IPS-18a (cell line): ENCODE measurements at regions not wholly inside any gene's neighbourhood (a gene's known extent, or its start where the extent isn't known, plus 50 kb on each side); places are given as distances from the start of the nearest gene placed in this dataset.

Experiments used
- H3K27ac ChIP-seq: one replicate; pipeline ENCODE4 v1.5.1; 2013; ENCODE audit warnings: low read length
- H3K27me3 ChIP-seq: one replicate; pipeline ENCODE4 v1.6.1; 2013; ENCODE audit warnings: mild to moderate bottlenecking, low read length; ENCODE audit not compliant: control insufficient read depth, insufficient read depth
- H3K36me3 ChIP-seq: one replicate; pipeline ENCODE4 v1.6.1; 2013; ENCODE audit warnings: low read depth, low read length; ENCODE audit not compliant: control insufficient read depth
- H3K4me1 ChIP-seq: one replicate; pipeline ENCODE4 v1.6.1; 2013; ENCODE audit warnings: low read depth, low read length; ENCODE audit not compliant: control insufficient read depth
- H3K4me3 ChIP-seq: one replicate; pipeline ENCODE4 v1.5.1; 2013; ENCODE audit warnings: low read length
- H3K9ac ChIP-seq: one replicate; pipeline ENCODE4 v1.6.1; 2013; ENCODE audit warnings: mild to moderate bottlenecking, low read length, moderate library complexity
- H3K9me3 ChIP-seq: one replicate; pipeline ENCODE4 v1.6.1; 2013; ENCODE audit warnings: low read depth, low read length; ENCODE audit not compliant: control insufficient read depth

DNA sequence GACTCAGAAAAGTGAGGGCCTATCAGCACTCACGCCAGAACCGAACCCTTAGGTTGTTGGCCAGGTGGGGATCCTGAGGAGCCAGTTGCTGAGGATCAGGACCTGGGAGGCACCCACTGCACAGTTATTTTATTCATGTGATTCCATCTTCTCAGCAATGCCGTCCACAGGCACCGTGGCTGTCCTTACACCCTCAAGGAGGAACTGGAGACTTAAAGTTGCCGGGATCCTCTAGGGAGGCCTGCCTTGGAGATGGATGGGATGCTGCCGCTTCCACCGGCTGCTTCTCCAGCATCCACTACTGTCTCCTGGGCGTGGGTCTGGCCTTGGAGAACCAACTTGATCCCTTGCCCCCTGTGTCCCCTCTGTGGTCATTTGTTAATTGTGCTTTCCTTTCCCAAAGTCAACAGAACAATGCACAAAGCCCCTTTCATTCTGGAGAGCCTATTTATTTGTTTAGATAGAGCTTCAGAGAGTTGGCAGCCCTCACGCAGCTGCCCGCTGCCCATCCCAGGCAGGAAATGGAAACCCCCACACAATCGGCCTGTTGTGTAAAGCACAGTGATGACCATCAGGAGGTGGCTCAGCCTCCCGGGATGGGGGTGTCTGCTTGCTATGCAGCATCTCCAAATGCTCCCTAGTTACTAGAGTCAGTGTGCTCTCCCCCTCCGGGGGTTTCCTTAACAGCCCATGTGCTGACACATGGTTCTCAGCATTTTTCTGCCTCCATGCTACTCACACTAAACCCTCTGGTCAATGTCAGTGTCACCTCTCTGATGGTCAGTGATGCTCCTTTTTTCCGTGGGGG, 52.9 kb upstream of the IGFBP3 start:
- Histone ChIP-seq H3K4me1 (peaks cover 12% of the 10 kb centered on the region), H3K36me3 (no peaks in the 10 kb centered on the region), H3K9me3 (no peaks in the 10 kb centered on the region), H3K27me3 (no peaks in the 10 kb centered on the region), H3K9ac (no peak overlapping the region), H3K27ac (no peak overlapping the region), H3K4me3 (no peak overlapping the region)

DNA sequence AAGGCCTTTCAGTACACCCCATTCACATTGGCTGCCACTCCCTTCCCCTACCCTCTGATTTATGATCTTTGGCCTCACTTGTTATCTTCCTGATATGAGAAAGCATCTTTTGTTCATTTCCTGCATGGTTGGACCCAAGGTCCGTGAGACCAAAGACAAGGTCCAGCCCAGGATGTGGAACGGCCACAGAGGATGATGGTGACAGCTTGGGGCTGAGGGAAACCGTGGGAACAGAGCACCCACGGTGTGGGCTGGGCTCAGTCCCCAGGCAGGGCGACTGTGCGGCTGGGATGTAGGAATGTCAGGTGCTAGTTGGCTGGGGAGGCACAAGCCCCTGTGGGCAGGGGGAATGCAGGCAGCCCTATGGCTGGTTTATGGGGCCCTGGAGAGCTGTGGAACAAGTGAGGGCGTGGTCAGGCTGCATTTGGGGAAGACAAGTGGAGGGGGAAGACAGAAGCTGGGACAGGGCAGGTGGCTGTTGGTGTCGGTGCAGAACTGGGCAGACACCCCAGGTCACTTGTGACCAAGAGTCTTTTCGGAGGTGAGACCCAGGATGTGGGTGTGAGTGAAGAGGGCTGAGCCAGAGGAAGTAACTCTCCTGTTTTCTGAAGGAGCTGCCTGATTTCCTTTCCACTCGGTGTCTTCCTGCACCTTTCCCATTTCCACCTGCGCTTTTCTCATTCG, 51.7 kb upstream of the IGFBP3 start:
- peaks cover under 1% of the 10 kb centered on the region for H3K4me1 ChIP-seq
- H3K9me3 ChIP-seq, result no peaks in the 10 kb centered on the region
- H3K27ac ChIP-seq, result no peak overlapping the region
- H3K4me3 ChIP-seq, result no peak overlapping the region
- no peaks in the 10 kb centered on the region for H3K36me3 ChIP-seq
- H3K27me3 ChIP-seq, result no peaks in the 10 kb centered on the region
- H3K9ac ChIP-seq, result no peak overlapping the region

DNA sequence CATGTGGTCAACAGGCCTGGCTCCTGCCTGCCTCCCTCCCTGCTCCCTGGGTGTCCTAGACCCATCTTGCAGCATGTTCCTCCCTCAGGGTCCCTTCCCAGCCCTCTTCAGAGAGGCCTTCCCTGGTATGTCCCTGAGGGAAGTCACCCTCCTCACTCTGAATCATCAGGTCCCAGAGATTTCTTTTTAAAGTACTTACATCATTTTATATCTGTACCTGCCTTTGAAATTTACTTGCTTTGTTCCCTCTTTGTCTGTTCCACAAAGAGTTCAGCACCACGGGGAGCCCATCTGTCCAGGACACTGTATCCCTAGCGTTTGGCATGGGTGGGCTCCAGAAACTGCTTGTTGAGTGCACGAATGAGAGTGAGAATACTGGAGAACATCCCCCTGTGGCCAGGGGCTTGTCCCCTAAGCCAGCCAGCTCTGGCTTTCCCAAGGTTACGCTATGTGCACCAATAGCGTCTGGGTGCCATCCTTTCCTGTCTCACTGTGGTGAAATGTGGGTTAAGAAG, 50.6 kb upstream of the IGFBP3 start:
- Histone ChIP-seq H3K9me3 (no peaks in the 10 kb centered on the region), H3K27me3 (no peaks in the 10 kb centered on the region), H3K4me3 (no peak overlapping the region), H3K36me3 (no peaks in the 10 kb centered on the region), H3K9ac (no peak overlapping the region), H3K27ac (no peak overlapping the region), H3K4me1 (no peaks in the 10 kb centered on the region)

DNA sequence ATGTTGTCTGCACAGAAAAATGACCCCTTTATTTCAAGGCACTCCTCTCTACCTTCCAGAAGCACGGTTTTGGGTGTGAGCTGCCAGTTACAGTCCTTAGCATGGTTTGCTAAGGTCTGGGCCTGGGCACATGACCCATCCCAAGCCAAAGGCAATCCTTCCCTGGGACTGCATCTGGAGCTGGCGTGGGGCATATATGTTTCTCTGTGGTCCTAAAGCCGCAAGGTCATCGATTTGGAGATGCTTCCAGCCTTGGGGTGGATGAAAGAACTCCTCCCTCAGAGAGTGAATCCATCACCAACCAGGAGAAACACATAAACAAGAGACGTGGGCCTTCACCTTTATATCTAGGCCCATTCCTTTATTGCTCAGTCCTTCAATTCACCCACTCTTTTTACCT, 50.1 kb upstream of the IGFBP3 start:
- Histone ChIP-seq H3K36me3 (no peaks in the 10 kb centered on the region), H3K9ac (no peak overlapping the region), H3K27ac (no peak overlapping the region), H3K4me1 (no peaks in the 10 kb centered on the region), H3K4me3 (no peak overlapping the region), H3K9me3 (no peaks in the 10 kb centered on the region), H3K27me3 (no peaks in the 10 kb centered on the region)
